Type B pancreatic cell (in vitro differentiated cells): ENCODE measurements at regions not wholly inside any gene's neighbourhood (a gene's known extent, or its start where the extent isn't known, plus 50 kb on each side); places are given as distances from the start of the nearest gene placed in this dataset.
A peak's percentile ranks its signal among the peaks of the same experiment; 100 is the strongest.

ENCODE experiments used
- DNase-seq: peaks from one replicate; pipeline ENCODE4 v3.0.0; 2021; ENCODE audit warnings: mixed read lengths; ENCODE audit not compliant: unreplicated experiment; ENCODE audit errors: extremely low spot score
- H3K27ac Mint-ChIP-seq: 2 replicates; pipeline ENCODE4 v1.8.0; 2021; ENCODE audit warnings: mild to moderate bottlenecking, mixed read lengths
- H3K27me3 Mint-ChIP-seq: 2 replicates; pipeline ENCODE4 v1.8.0; 2021; ENCODE audit warnings: mixed read lengths
- H3K36me3 Mint-ChIP-seq: 2 replicates; pipeline ENCODE4 v1.8.0; 2021; ENCODE audit warnings: mixed read lengths
- H3K4me1 Mint-ChIP-seq: one replicate; pipeline ENCODE4 v1.8.0; 2021; ENCODE audit warnings: mixed read lengths; ENCODE audit not compliant: unreplicated experiment
- H3K4me3 Mint-ChIP-seq: 2 replicates; pipeline ENCODE4 v1.8.0; 2021; ENCODE audit warnings: mild to moderate bottlenecking, mixed read lengths
- H3K9me3 Mint-ChIP-seq: 2 replicates; pipeline ENCODE4 v1.8.0; 2021; ENCODE audit warnings: mixed read lengths
- TF ChIP-seq, protein P1 (sequence below): fragments of 200-600 bp; sonication (generic); conservative IDR thresholded peaks from 2 replicates; pipeline ENCODE4 v1.5.0; 2021; ENCODE audit warnings: antibody characterized with exemption, mild to moderate bottlenecking

DNA sequence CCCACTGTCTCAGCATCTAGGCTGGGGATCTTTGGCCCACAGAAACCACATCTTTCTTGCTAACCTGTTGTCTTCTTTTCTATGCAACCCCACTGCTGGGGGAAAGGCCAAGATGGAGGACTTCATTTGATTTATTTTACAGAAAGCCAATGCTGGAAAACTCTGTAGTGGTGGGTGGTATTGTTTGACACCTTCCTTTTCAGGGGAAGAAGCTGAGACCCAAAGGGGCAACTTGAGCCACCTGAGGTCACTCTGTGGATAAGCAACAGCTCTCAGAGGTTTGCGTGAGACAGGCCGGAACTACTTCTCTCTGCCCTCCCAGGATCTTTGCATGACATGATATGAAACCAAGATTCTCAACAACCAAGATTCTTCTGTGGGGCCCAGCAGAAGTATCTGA lies 645.2 kb downstream of the VRK1 start:
- Mint-ChIP-seq H3K27ac (no peak overlapping the region), H3K4me3 (no peak overlapping the region), H3K9me3 (no peaks in the 10 kb centered on the region), H3K4me1 (no peaks in the 10 kb centered on the region), H3K27me3 (no peaks in the 10 kb centered on the region), H3K36me3 (no peaks in the 10 kb centered on the region)
- TF ChIP-seq, protein P1, sequence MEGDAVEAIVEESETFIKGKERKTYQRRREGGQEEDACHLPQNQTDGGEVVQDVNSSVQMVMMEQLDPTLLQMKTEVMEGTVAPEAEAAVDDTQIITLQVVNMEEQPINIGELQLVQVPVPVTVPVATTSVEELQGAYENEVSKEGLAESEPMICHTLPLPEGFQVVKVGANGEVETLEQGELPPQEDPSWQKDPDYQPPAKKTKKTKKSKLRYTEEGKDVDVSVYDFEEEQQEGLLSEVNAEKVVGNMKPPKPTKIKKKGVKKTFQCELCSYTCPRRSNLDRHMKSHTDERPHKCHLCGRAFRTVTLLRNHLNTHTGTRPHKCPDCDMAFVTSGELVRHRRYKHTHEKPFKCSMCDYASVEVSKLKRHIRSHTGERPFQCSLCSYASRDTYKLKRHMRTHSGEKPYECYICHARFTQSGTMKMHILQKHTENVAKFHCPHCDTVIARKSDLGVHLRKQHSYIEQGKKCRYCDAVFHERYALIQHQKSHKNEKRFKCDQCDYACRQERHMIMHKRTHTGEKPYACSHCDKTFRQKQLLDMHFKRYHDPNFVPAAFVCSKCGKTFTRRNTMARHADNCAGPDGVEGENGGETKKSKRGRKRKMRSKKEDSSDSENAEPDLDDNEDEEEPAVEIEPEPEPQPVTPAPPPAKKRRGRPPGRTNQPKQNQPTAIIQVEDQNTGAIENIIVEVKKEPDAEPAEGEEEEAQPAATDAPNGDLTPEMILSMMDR, result no peak
- DNase-seq, result no peak

DNA sequence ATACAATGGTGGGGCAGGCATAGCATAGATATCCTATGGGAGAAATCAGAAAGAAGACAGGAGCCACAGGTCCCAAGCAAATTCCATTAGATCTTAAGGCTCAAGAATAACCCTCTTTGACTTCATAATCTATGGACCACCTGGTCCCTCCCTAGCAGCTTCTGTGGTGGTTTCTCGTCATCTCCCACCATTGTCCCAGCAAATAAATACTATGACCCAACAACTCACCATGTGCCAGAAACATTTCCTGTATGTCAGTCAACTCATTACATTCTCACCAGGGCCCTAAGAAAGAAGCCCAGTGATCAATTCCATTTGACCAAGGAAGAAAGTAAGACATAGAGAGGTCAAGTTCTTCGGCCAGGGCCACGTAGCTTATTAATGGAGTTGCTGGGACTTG lies 646.2 kb downstream of the VRK1 start:
- H3K27ac Mint-ChIP-seq, result no peak overlapping the region
- TF ChIP-seq, protein P1, result no peak

DNA sequence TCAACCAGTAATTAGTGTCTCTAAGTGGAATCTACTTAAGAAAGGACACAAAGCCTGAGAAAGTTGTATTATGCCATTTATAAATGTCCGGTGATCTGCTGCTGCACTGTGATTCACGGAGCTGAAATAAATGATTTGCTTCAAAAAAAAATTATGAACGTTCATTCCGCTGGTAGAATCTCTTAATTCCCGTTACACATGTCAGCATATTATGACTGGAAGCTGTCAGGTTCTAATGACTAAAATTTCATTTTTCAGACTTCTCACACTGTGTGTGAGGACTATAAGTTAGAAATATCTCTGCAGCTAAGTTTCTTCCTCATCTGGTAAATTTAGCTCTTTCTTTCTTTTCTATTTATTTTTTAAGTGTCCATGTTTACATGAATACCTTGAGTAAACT lies 647.1 kb downstream of the VRK1 start:
- Mint-ChIP-seq H3K9me3 (no peaks in the 10 kb centered on the region), H3K27ac (no peak overlapping the region), H3K36me3 (no peaks in the 10 kb centered on the region), H3K4me3 (no peak overlapping the region), H3K4me1 (no peaks in the 10 kb centered on the region), H3K27me3 (no peaks in the 10 kb centered on the region)
- TF ChIP-seq, protein P1, result no peak
- no peak for DNase-seq

More for the DNA sequence above, 646.2 kb downstream of the VRK1 start:
- Mint-ChIP-seq H3K9me3 (no peaks in the 10 kb centered on the region), H3K36me3 (no peaks in the 10 kb centered on the region), H3K4me1 (no peaks in the 10 kb centered on the region), H3K27me3 (no peaks in the 10 kb centered on the region), H3K4me3 (no peak overlapping the region)
- no peak for DNase-seq

DNA sequence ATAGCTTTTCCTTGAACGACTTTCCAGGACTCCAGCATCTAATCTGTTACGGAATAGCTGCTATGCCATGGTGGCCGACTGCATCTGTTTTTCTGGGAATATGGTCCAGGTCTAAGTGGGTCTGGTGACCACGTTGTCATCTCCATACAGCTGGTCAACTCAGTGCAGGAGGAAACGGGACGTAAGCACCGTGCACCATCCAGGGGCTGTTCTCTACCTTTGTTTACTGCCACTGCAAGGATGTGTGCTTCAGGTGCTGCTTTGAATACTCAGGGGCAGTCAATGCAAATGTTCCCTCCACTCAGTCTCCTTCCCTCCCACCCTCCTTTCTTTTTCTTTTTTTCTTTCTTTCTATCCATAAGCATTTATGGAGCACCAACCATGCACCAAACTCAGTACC lies 648.2 kb downstream of the VRK1 start:
- TF ChIP-seq, protein P1, result no peak
- H3K27ac Mint-ChIP-seq, result no peak overlapping the region
- no peaks in the 10 kb centered on the region for H3K4me1 Mint-ChIP-seq
- H3K27me3 Mint-ChIP-seq, result no peaks in the 10 kb centered on the region
- no peaks in the 10 kb centered on the region for H3K9me3 Mint-ChIP-seq
- no peak for DNase-seq
- H3K36me3 Mint-ChIP-seq, result no peaks in the 10 kb centered on the region
- no peak overlapping the region for H3K4me3 Mint-ChIP-seq

DNA sequence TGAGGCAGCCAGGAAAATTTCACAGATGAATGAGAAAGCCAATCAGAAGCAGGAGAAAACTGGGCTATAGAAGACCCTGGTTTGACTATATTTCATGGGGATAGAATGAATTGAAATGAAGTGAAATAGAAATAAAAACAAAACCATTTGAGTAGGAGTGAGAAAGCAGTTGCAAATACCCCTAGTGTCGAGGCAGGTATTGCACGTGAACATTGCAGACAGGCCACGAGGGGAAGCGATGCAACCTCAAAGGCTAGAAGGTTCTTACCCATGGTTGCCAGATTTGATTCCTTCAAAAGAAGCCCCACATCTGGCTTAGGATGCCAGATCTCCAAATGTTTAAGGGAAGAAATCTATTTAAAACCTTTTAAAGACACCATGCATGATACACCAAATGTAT lies 648.9 kb downstream of the VRK1 start:
- DNase-seq, result no peak
- Mint-ChIP-seq H3K36me3 (no peaks in the 10 kb centered on the region), H3K4me3 (no peak overlapping the region), H3K27ac (no peak overlapping the region), H3K27me3 (no peaks in the 10 kb centered on the region), H3K9me3 (no peaks in the 10 kb centered on the region), H3K4me1 (no peaks in the 10 kb centered on the region)
- TF ChIP-seq, protein P1, result peak; percentile 37

DNA sequence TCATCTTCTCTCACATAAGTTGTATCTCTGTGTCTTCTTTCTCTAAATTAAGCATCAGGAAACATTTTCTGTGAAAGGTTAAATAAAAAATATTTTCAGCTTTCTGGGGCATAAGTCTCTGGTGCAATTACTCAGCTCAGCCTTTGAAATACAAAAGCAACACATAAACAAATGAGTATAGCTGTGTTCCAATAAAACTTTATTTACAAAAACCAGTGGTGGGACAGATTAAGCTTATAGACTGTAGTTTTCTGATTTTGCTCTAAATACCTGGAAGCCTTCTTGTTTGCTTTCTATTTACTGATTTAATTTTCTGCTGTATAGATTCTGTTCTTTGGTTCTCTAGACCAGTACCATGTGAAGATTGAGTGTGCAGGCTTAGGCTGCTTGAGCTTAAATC lies 655.1 kb downstream of the VRK1 start:
- no peak overlapping the region for H3K27ac Mint-ChIP-seq
- TF ChIP-seq, protein P1, result no peak
- no peak for DNase-seq

More for the DNA sequence above, 655.1 kb downstream of the VRK1 start:
- Mint-ChIP-seq H3K4me1 (no peaks in the 10 kb centered on the region), H3K27me3 (peaks cover 2% of the 10 kb centered on the region), H3K36me3 (no peaks in the 10 kb centered on the region), H3K4me3 (no peak overlapping the region), H3K9me3 (no peaks in the 10 kb centered on the region)
